Keratinocyte (primary cell): ENCODE measurements at regions not wholly inside any gene's neighbourhood (a gene's known extent, or its start where the extent isn't known, plus 50 kb on each side); places are given as distances from the start of the nearest gene placed in this dataset.

Source experiments
- DNase-seq: peaks from one replicate; pipeline ENCODE4 v3.0.0-alpha.2; 2011; ENCODE audit warnings: low read depth, missing footprints, low spot score
- FAIRE-seq: peaks from 2 replicates; lab custom pipeline; 2011; peaks lifted over from hg19 to GRCh38; lab: Jason Lieb, UNC
- H2AFZ ChIP-seq: 2 replicates; pipeline ENCODE4 v1.6.0; 2012; ENCODE audit warnings: low read length, control low read depth, inconsistent platforms; ENCODE audit not compliant: control insufficient read depth
- H3K27ac ChIP-seq: 2 replicates; pipeline ENCODE4 v1.5.1; 2011; ENCODE audit warnings: low read length; ENCODE audit not compliant: control insufficient read depth, insufficient read depth
- H3K27me3 ChIP-seq: 3 replicates; pipeline ENCODE4 v1.6.0; 2011; ENCODE audit warnings: low read length; ENCODE audit not compliant: control insufficient read depth, insufficient read depth; ENCODE audit errors: extremely low read depth
- H3K36me3 ChIP-seq, 2 experiments: 2 replicates in 1 of 2; 3 replicates in 1 of 2; pipeline ENCODE4 v1.5.1; 2011; ENCODE audit warnings: low read length in 2 of 2, mild to moderate bottlenecking in 1 of 2; ENCODE audit not compliant: control insufficient read depth in 2 of 2, insufficient read depth in 2 of 2; ENCODE audit errors: extremely low read depth in 1 of 2
- H3K4me1 ChIP-seq: 3 replicates; pipeline ENCODE4 v1.5.1; 2011; ENCODE audit warnings: low read length; ENCODE audit not compliant: control insufficient read depth, insufficient read depth; ENCODE audit errors: extremely low read depth
- H3K4me2 ChIP-seq: 3 replicates; pipeline ENCODE4 v1.6.0; 2011; ENCODE audit warnings: low read depth, low read length; ENCODE audit not compliant: control insufficient read depth, insufficient read depth; ENCODE audit errors: extremely low read depth
- H3K4me3 ChIP-seq, 3 experiments: fragments of 200-600 bp in 1 of 3; sonication (generic) in 1 of 3; 2 replicates in 2 of 3; 3 replicates in 1 of 3; pipeline ENCODE4 v1.5.1; 2011 to 2016; ENCODE audit warnings: low read length in 3 of 3, mild to moderate bottlenecking in 3 of 3, control low read depth in 2 of 3, inconsistent platforms in 1 of 3, low read depth in 1 of 3, mixed read lengths in 1 of 3, mixed run types in 1 of 3, moderate library complexity in 1 of 3; ENCODE audit not compliant: control insufficient read depth in 2 of 3, insufficient read depth in 2 of 3; ENCODE audit errors: extremely low read depth in 1 of 3
- H3K79me2 ChIP-seq: 2 replicates; pipeline ENCODE4 v1.6.0; 2012; ENCODE audit warnings: low read length; ENCODE audit not compliant: control insufficient read depth, insufficient read depth
- H3K9ac ChIP-seq: 3 replicates; pipeline ENCODE4 v1.6.0; 2011; ENCODE audit warnings: low read length; ENCODE audit not compliant: control insufficient read depth, insufficient read depth; ENCODE audit errors: extremely low read depth
- H3K9me1 ChIP-seq: 3 replicates; pipeline ENCODE4 v1.6.0; 2011; ENCODE audit warnings: low read length; ENCODE audit not compliant: control insufficient read depth, insufficient read depth; ENCODE audit errors: extremely low read depth
- H3K9me3 ChIP-seq: 2 replicates; pipeline ENCODE4 v1.5.1; 2012; ENCODE audit warnings: low read depth, low read length; ENCODE audit not compliant: control insufficient read depth
- H4K20me1 ChIP-seq: 3 replicates; pipeline ENCODE4 v1.6.0; 2011; ENCODE audit warnings: low read length; ENCODE audit not compliant: control insufficient read depth, insufficient read depth; ENCODE audit errors: extremely low read depth
- CTCF ChIP-seq, 3 experiments: IDR thresholded peaks in 1 of 3; conservative IDR thresholded peaks in 1 of 3; optimal IDR thresholded peaks in 1 of 3; 2 replicates in 2 of 3; 3 replicates in 1 of 3; pipeline versions ENCODE3 to v1.5.1; 2011; ENCODE audit warnings: low read length in 3 of 3, mild to moderate bottlenecking in 3 of 3, moderate library complexity in 2 of 3, control low read depth in 1 of 3, inconsistent platforms in 1 of 3; ENCODE audit not compliant: insufficient read depth in 2 of 3; ENCODE audit errors: extremely low read depth in 1 of 3
- EZH2 ChIP-seq: IDR thresholded peaks from one replicate; pipeline ENCODE4 v1.6.1; 2012; ENCODE audit warnings: inconsistent platforms, mild to moderate bottlenecking, low read length, moderate library complexity
- dilution Hi-C: fragments of 300-500 bp; cut with MboI; formaldehyde crosslinking; loops from one replicate; pipeline ENCODE4 v1.7.0; 2020; ENCODE audit warnings: low sequenced_read_pairs; ENCODE audit not compliant: extremely low pct_ligation_motif_present

GRCh38 chr2:158914066-158914465 is 54.4 kb upstream of the TANC1 start:
- H3K4me2 ChIP-seq: no peak overlapping the region
- H3K4me3 ChIP-seq: no peak overlapping the region
- no peak for TF ChIP-seq CTCF (optimal IDR thresholded peaks at IDR 0.05 in 1 of 3, IDR thresholded peaks at IDR 0.05 in 1 of 3, conservative IDR thresholded peaks at IDR 0.05 in 1 of 3; ENCODE audit: extremely low read depth in 1 of 3, insufficient read depth in 2 of 3, low read length in 3 of 3)
- no peak for TF ChIP-seq EZH2
- H3K27ac ChIP-seq: no peak overlapping the region
- FAIRE-seq (no peak), DNase-seq (no peak)
- no peak overlapping the region for H2AFZ ChIP-seq
- H3K4me1 ChIP-seq: peaks cover 5% of the 10 kb centered on the region
- dilution Hi-C loops: loop anchor here (10.0 kb wide), 1 partner anchor 71 kb away; no protein-coding TSS in a partner anchor
- H3K27me3 ChIP-seq: no peaks in the 10 kb centered on the region
- H3K9me1 ChIP-seq: no peaks in the 10 kb centered on the region
- H4K20me1 ChIP-seq: no peaks in the 10 kb centered on the region
- H3K9me3 ChIP-seq: no peaks in the 10 kb centered on the region
- H3K36me3 ChIP-seq: no peaks in the 10 kb centered on the region
- H3K79me2 ChIP-seq: no peaks in the 10 kb centered on the region
- no peak overlapping the region for H3K9ac ChIP-seq

- H3K36me3 ChIP-seq: no peaks in the 10 kb centered on the region
- FAIRE-seq (peak; percentile 48), DNase-seq (no peak)
- H3K27me3 ChIP-seq: no peaks in the 10 kb centered on the region
- no peaks in the 10 kb centered on the region for H4K20me1 ChIP-seq
- H3K4me2 ChIP-seq: no peak overlapping the region
- H3K9me3 ChIP-seq: no peaks in the 10 kb centered on the region
- H3K27ac ChIP-seq: no peak overlapping the region
- H3K4me3 ChIP-seq: no peak overlapping the region
- no peak overlapping the region for H3K9ac ChIP-seq
- H3K9me1 ChIP-seq: no peaks in the 10 kb centered on the region
- H2AFZ ChIP-seq: no peak overlapping the region
- peaks cover 5% of the 10 kb centered on the region for H3K4me1 ChIP-seq
- dilution Hi-C loops: loop anchor here (10.0 kb wide), 1 partner anchor 70 kb away; no protein-coding TSS in a partner anchor
- TF ChIP-seq CTCF (optimal IDR thresholded peaks at IDR 0.05 in 1 of 3, IDR thresholded peaks at IDR 0.05 in 1 of 3, conservative IDR thresholded peaks at IDR 0.05 in 1 of 3; ENCODE audit: extremely low read depth in 1 of 3, insufficient read depth in 2 of 3, low read length in 3 of 3): no peak
- TF ChIP-seq EZH2: no peak
- H3K79me2 ChIP-seq: no peaks in the 10 kb centered on the region
These were observed 53.7 kb upstream of the TANC1 start for GRCh38 chr2:158914731-158915130.
